Forelimb muscle (tissue), 1 donor: ENCODE measurements at regions not wholly inside any gene's neighbourhood (a gene's known extent, or its start where the extent isn't known, plus 50 kb on each side); places are given as distances from the start of the nearest gene placed in this dataset.

Experiments used
- DNase-seq: peaks from one replicate; pipeline ENCODE4 v3.0.0-alpha.2; 2013; ENCODE audit warnings: low read depth

DNA sequence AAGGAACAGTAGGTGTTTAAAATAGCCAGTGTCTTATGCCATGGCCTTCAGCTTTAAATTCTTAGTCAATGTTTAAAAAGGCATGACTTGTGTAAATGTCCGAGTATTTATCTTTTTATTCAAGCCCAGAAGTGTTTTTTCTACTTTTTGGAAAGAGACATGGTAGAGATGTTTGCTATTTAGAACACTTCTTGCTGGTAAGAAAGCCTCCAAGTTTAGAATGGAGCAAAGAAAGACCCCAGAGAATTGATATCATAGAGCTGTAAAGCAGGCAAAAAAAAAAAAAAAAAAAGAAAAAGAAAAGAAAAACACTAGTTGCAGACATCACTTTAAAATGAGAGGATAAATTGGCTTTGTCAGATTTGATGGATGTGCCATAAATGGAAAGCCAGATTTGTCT is 375.1 kb downstream of the TMEM167A start:
- DNase-seq, result no peak

DNA sequence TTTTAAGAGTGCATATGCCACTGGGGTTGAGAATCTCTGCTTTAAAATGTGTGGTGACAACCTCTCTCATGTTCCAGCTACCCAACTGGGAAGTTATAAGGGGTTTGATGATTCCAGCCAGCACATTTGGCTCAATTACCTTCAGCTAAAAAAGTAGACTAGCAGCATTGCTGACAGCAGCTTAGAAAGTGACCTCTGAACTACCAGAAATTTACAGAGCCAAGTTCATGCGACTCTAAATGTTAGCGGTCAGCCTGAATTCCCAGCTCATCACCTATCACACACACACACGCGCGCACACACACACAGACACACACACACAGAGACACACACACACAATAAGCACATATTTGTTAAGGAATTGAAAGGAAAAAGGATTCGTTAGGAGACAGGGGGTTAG is 377.5 kb downstream of the TMEM167A start:
- no peak for DNase-seq

DNA sequence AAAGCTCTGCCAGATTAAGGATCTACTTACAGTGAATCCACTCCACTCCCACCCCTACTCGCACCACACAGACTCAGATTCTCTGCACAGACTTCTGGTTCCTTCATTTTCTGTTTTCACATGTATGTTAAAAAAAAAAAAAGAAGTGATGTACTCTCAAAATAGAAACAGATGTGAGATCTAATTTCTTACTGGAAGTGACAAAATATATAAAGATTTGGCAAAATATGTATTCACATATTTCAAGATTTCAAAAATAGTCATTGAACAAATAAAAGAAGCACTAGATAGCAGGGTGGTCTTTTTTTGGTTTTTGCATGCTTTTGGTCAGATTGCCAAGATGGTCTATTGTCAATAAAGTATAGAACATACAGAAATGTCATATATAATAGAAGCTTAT is 379.2 kb downstream of the TMEM167A start:
- no peak for DNase-seq

DNA sequence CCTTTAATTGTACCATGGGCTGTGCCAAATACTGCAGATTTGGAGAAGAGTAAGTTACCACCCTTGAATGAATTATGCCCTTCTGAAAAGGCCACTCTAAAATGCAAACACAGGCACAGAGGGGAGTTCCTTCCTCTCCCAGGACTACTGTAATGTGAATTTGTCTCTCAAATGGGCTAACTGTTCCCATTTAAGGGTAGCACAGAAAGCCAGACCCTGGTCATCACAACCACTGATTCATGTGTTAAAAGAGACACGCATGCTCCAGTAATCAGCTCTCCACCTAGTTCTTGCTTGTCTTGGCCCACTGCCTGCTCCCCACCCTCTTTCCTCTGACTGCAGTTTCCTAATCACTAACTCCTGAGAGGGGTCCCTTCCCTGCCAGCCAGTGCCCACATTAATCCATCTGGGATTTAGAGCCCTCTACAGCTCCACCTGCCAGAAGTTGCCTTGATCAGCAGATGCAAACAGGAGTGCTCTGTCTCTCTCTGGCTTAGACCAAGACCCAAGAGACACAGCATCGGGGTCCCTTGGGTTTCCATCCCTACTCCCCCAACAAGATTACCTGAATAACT is 382.4 kb downstream of the TMEM167A start:
- DNase-seq, result no peak

DNA sequence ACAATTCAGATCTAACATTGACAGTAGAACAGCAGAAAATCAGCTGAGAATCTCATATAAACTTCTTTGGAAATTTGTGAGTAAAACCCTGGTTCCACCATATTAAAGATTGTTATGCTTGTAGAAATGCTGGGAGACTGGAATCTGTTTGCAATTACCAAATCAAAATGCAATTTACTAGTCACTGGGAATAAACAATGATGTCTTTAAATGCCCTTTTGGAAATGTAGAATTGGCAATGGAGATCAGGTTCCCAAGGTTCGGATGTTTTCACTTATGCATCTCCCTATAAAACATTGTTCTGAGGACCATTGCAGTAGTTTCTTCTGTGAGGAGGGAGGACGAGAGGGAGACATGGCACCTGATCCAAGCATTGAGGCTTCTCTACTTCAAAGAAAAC is 384.4 kb downstream of the TMEM167A start:
- no peak for DNase-seq

DNA sequence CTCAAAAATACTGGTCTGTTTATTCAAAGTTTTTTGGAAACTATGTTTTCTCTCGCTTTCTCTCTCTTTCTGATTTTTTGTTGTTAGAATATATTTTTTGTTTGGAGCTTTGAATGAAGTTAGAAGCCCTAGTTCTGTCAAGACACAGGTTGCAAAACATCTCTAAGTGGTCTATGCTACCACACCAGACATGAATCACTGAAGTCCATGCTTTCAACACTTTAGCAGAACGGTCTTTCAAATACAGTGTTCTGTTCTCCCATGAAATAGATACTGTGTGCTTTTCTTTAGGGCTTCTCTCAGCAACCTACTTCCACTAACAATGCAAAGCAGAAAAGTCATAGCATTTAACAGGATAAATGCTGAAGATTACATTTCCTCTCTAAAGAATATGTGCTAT is 392.5 kb downstream of the TMEM167A start:
- DNase-seq, result no peak

DNA sequence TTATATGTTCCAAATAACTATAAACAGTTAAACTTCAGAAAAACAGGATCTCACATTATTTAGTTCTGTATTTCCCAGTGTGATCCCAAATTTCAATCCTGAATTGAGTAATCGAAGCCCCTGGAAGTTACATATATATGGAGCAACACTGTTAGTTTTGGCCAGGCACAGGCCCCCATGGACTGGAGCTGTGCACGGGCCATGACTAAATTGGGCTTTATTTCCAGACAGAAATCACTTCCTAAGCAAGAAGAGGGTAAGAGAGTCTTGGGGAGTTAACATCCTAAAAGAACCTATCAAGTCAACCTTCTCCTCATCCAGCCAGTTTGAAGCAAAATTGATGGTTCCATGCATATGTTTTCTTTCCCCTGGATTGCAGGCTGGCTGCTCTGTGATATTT is 393.0 kb downstream of the TMEM167A start:
- DNase-seq, result no peak

DNA sequence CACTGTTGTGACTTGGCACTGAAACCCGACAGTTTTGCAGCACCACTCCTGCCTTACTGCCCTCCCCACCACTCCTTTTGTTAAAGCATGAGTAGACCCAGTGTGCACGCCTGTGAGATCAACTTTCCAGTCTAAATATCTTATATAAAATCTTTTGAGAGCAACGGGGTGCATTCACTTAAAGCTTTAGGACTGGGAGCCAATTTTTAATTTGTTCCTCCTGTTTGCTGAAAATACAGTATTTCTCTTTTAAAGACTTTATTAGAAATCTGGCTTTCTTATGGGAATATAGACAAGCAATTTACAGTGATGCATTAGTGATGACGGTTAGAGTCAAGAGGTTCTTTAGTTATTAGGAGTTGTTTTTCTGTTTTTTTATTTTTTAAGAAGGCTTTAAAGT is 397.5 kb downstream of the TMEM167A start:
- DNase-seq, result peak; percentile 68

DNA sequence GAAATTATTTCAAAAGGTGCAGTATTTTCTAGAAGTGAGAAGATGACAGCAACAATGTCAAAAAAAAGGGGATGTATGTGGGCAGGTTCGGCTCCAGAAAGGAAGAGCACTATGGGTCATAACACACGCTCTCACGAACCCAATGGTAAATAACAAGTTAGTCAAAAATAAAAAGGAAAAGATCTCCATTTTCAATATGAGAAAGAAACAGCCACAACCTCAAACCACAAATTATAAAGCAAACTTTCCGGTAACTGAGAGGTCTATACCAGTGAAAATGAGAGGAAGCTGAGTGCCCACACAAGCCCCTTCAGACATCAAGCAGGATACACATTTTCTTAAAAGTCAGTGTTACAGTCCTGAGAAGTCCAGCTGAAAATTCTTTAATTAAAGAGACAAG is 398.5 kb upstream of the RPS23 start:
- no peak for DNase-seq

DNA sequence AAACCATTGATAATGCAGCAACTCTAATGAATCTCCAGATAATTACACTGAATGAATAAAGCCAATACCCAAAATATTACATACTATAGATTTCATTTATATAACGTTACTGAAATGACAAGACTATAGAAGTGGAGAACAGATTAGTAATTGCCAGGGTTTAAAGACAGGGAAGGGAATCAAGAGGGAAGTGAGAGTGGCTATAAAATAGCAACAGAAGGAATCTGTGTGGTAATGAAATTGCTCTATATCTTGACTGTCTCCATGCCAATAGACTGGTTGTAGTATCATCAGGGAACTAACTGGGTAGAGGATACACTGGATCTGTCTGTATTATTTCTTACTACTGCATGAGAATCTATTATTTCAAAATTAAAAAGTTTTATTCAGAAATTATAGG is 396.5 kb upstream of the RPS23 start:
- DNase-seq, result no peak

DNA sequence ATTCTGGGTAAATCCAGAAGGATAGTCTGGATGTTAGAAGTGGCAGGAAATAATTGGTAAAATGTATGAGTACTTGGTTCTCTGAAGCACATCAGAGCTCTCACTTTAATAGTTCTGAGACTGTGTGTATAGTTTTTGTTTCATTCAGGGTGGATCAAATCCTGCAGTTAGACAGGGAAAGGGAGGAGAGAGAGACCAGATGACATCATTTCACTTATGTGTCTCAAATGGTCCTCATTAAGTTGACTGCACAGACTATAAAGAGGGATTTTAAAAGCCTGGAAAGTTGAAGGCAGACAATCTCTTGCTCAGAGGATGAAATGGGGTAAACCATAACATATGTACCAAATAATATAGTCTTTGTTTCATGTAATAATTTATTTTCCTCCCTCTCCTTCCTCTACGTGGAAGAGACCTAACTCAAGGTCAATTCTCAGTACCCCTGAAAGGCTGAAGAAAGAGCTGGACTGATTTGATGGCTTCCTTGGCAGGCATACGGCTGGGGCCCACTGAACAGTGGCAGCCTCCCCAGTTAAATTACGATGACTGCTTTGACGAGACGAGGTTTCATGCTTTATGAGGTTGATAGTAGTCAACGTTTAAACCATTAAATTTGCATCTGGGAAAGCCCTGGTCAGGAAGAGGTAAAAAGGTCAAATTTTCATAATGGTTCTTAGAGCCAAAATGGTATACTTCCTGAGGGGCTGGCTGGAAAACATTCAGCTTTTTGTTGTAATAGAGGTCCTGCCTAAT is 395.1 kb upstream of the RPS23 start:
- DNase-seq, result no peak

DNA sequence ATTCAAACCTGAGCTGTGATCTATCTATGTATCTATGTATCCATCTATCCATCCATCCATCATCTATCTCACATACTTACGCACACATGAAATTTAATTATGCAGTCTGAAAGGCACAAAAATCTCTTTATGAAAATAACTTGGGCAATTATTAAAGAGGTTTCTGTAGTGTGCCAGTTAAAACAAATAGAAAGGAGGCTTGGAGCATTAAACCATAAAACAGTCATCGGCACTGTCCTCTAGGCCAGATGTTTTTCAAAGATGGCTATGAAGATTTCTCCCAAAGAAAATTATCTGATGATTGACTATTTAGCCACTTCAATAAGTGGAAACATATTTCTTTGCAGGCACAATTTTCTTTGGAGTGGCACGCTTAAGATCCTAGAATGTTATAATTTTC is 392.5 kb upstream of the RPS23 start:
- no peak for DNase-seq

DNA sequence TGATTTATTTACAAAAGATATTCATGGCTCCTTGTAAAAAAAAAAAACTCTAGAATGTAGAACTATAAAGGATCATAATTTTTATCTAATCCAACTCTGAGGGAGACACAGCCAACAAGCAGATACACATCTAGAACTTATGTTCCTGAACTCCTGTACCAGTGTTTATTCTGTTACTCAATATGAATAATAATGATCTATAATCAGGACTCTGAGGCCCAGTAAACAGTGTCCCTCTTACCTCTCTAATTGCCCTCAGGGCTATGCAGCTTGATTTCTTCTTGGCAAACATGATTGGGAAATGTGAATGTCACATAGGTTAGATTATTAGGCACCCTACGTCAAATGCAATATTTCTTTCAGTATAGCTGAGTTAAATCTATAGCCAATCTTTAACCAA is 391.6 kb upstream of the RPS23 start:
- DNase-seq, result no peak

DNA sequence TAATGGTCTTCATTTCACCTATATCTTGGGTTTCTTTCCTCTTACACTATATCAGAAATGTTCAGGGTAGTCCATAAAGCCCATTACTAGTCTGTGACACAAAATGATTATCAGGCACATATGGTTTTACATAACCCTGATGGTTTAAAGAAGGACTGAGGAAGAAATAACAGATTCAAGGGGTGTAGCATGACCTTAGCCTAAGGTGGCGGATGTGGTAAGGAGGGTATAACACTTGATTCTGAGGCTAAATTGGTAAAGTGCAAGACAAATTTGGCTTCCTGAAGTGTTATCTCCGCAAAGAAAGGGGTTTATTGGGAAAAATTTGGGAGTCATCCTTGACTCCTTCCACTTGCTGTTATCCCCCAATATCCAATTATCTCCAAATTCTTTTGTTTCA is 388.2 kb upstream of the RPS23 start:
- DNase-seq, result no peak

DNA sequence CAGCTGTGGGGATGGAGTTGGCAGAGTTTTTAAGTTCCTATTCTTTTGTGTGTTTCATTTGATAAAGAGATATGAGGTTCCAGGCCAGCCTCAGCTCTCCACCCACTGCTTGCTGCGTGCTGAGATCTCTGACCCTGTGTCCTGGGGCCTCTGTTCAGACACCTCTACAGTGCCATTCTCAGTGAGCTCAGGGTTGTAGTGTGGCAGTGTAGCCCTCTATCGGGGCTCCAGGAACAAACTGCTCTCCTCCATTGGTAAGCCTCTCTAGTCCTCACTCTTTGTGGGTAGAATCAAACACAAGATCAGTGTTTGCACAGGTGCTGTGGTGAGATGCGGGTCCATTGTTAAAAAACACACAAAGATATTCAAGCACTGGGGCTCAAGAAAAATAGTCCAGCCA is 386.6 kb upstream of the RPS23 start:
- DNase-seq, result no peak

DNA sequence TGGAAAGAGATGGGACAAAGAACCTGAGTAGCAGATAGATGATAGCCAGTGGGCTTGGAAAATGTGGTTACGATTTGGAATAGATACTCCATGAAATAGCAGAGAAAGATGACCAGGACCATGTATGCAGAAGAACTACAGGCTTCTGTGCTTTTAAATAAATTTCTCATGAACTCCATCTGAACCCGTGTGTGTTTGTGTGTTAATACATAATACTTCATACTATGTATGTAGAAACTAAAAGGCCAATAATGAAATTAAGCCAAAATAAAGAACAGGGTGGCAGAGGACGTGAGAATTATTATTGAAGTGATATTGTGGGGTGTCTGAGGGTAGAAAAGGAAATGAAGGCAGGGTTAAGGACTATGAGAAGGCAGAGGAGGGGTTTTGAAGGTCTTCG is 385.1 kb upstream of the RPS23 start:
- no peak for DNase-seq

DNA sequence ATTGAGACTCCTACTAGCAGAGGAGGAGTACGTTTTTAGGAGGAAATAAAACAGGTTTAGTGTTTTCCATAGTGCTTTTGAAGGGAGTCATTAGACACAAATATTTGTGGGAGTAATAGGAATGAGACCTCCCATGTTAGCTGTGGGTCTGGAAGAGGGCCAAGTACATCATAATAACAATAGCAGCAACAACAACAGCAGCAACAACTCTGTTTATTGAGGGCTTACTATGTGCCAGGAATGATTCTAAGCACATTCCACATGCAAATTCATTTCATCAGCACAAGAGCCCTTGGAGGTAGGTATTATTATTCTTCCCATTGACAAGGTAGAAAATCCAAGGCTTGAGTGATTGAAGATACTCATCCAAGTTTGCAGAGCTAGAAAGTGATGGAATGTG is 384.2 kb upstream of the RPS23 start:
- no peak for DNase-seq

DNA sequence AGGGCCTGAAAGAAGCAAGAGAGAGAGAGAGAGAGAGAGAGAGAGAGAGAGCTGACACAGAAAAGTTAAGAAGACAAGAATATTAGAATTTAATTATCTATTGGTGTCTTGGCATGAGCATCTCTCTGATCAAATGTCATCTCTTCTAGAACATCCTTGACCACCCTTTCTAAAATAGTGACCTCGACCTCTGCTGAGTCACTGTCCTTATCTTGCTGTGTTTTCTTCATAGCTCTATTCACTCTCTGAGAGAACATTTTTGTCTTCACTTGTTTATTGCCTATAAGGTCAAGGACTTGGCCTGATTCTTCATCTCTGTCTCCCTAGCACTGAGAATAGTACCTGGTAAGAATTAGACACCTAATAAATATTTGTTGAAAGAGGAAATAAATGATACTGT is 383.8 kb upstream of the RPS23 start:
- DNase-seq, result no peak

DNA sequence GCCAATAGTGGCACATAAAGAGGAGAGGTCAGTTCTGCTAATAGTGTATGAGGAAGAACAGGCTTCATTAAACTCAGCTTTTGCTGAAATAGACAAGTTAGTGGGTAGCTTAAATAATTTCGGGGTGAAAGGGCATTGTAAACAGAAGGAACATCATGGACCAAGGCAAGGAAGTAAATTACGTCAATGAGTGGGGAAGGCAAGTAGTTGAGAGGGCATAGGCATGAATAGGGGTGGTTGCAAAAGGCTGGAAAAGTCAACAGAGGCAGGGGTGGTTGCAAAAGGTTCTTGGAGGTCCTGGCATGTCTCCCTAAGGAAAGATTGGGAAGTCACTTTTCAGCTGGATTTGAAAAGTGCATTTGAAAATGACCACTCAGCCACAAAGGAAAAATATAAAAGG is 383.3 kb upstream of the RPS23 start:
- DNase-seq, result no peak

DNA sequence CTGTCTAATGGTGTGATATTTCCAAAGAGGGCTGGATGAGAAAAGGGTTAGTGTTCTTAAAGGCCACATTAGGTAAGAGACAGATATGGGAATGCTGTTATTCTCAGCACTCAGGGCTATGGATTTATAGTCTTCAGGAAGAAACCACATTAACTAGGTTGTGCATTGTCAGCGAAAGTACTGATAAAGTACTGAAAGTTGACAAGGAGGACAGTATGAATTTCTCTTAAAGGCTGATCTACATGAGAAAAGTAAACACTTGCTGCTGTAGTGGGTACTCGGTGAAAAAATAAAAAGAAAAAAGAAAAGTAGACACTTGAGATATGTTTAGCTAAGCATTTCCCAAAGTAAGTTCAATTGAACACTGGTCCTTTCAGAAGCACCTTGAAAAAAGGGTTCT is 381.0 kb upstream of the RPS23 start:
- no peak for DNase-seq

DNA sequence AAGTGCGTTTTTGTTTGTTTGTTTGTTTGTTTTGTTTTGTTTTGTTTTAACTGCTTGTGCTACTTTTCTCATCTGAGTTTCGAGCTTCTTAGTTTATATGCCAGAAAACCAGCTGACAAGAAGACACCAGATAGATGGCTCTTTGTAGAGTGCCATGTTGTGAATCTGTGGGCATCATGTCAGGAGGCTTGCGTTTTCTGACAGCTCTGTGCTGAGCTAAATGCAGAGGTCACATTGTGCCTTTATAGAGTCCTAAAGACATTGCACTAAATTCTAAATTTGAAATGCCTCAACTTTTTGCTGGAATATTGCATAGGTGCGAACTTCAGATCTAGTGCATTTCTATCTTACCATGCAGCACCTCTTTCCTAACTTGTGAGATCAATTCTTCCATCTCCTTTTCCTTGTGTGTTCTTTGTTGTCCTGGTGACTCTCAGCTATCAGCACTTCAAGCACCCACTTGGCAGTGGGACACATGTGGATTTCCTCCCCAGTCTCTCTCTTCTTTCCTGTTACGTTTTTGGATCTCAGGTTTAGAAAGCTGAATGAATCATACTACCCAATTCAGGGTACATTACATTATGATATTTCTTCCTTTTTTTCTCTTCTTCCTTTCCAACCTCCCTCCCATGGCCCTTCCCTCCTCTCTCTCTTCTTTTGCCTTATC is 379.0 kb upstream of the RPS23 start:
- DNase-seq, result no peak

DNA sequence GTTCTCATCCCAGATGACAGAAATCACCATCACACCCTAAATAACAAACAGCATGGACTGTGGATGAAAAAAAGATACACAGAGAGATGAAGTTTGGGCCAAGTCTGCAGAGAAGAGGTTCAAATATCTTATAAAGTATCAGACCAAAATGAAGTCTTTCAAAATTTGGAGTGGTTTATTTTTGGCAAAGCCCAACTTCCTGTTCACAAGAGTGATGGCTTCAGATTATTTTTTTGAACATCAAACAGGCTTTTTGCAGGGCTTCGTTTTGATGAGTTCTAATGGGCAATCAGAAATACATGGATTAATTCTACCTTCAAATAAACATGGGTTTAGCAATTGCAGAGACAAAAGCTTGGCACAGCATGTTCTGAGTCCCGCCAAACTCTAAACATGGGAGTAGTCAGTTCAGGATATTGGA is 378.2 kb upstream of the RPS23 start:
- peak; percentile 44 for DNase-seq

DNA sequence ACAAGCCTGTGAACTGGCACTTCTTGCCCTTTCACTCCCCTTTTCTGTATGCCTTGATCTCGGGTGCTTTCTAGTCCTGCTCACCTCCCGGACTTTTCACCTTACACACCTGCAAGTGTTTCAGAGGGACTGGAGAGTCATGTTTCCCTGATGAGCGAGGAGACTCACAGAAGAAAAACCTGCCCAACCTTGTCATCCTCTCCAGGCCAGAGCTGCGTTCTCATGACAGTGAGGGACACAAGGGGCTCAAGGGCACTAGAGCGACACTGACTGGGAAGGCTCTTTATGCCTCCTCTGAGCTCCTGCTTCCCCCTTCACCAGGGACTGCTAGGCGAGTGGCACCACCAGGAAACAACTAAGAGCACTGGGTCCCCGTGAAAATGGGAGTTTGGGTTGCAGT is 376.9 kb upstream of the RPS23 start:
- no peak for DNase-seq
